ENCODE measurements at regions not wholly inside any gene's neighbourhood (a gene's known extent, or its start where the extent isn't known, plus 50 kb on each side); places are given as distances from the start of the nearest gene placed in this dataset.

DNA sequence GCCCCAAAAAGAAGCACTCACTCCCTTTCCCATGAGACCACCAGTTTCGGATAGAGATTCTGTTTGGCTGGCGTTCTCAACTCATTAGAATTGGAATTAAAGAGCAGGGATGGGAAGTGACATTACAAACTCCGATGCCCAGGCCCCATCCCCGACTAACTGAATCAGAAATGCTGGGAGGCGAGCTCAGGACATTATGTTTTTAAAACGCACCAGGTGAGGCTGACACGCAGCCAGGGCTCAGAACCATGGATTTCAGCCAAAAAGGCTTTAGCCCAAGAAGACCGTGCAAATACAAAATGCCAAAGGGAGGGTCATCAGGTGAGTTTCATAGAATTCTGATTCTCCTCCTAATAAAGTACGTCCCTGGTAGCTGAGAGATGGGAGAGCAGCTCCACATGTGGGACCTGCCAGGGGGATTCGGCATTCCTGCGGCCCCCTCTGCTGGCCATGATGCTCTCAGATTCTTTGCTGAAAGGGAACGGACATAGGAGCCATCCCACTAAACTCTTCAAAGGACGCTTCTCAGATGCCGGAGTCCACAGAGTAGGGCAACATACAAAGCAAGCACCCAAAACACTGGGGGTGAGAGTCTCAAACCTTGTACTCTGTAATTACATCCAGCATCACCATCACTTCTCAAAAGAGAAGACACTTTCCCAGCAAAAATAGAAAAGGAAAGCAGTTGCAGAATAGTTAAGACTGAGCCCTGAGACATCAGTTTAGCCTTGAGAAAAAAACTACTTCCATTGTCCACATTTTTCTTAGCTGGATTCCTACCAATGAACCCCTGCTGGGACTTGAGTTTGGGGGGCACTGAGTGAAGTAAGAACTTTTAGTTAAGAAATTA is 205.2 kb downstream of the BMP7 start:
- DNase-seq (ENCODE audit: extremely low read depth, insufficient read length): no peak
- no peak overlapping the region for H3K4me3 ChIP-seq (replicated peaks; ENCODE audit: low read depth, low read length)
- no peaks in the 10 kb centered on the region for H3K36me3 ChIP-seq (ENCODE audit: control insufficient read depth, insufficient read depth, low read length)
- TF ChIP-seq CTCF (IDR thresholded peaks at IDR 0.05; ENCODE audit: insufficient read depth, low read length, poor library complexity, severe bottlenecking): no peak
- peaks cover 6% of the 10 kb centered on the region; the same call in 1 of the 2 replicates for H3K27me3 ChIP-seq (replicated peaks; ENCODE audit: control insufficient read depth, insufficient read depth, low read length)

DNA sequence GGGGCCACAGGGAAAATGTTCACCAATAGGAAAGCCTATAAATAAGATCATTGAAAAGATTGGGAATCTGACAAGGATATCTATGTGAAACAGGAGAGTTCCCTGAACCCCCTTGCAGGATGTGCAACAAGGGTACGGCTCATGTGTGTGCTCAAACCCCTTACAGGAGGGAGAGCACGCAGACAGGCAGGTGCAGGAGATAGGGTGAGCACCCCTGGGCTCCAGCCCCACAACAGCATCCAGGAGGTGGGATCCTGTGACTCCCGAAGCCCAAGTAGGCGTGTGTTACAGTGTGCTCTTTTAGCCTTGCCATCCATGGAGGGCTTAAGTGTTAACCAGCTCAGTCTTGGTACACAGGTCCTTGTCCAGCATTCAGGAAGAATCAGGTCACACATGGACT is 204.2 kb downstream of the BMP7 start:
- H3K36me3 ChIP-seq (ENCODE audit: control insufficient read depth, insufficient read depth, low read length): no peaks in the 10 kb centered on the region
- H3K4me3 ChIP-seq (replicated peaks; ENCODE audit: low read depth, low read length): no peak overlapping the region
- TF ChIP-seq CTCF (IDR thresholded peaks at IDR 0.05; ENCODE audit: insufficient read depth, low read length, poor library complexity, severe bottlenecking): no peak
- peaks cover 6% of the 10 kb centered on the region; the same call in 1 of the 2 replicates for H3K27me3 ChIP-seq (replicated peaks; ENCODE audit: control insufficient read depth, insufficient read depth, low read length)
- no peak for DNase-seq (ENCODE audit: extremely low read depth, insufficient read length)

DNA sequence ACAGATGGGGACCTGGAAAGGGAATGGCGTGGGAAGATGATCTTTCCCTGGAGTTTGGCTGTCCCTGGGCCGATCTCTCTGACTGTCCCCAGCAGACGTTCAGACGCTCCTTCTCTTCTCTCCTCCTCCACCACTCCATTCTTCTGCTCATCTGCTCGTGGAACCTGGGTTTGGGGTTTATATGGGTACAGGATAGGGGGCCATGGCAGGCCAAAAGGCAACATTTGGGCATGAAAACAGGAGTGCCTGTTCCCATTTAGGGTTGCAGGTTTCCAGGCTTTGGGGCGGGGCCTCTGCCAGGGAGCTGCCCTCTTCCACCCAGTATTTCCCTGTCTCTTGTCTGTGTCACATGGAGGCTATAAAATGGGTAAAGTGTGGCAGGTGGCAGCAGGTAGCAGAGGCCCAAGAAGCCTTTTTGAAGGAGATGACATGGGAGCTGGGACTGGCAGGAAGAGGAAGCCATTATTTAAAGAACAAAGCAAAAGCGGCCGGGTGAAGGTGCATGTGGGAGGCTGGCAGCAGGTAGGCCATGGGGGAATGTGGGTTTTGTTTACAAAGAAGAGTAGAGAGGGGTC is 203.7 kb downstream of the BMP7 start:
- Histone ChIP-seq H3K4me3 (replicated peaks; ENCODE audit: low read depth, low read length) (no peak overlapping the region), H3K27me3 (replicated peaks; ENCODE audit: control insufficient read depth, insufficient read depth, low read length) (peaks cover 6% of the 10 kb centered on the region; the same call in 1 of the 2 replicates), H3K36me3 (ENCODE audit: control insufficient read depth, insufficient read depth, low read length) (no peaks in the 10 kb centered on the region)
- no peak for DNase-seq (ENCODE audit: extremely low read depth, insufficient read length)
- TF ChIP-seq CTCF (IDR thresholded peaks at IDR 0.05; ENCODE audit: insufficient read depth, low read length, poor library complexity, severe bottlenecking): no peak

DNA sequence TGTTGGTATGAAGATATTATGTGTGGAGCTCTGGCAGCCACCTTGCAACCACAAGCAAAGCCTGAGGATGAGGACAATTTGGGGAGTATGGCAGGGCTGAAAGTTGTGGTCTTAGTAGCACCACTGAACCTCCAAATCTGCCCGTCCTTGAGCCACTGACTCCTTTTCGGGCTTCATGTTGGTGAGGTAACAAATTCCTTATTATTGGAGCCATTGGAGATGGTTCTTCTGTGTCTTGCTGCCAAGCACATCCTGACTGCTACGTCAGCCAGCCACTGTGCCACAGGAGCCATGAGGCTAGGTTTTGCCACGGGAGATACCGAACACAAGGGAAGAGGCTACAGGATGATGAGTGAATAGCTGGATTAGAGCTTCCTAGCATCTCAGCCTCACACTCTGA is 201.6 kb downstream of the BMP7 start:
- Histone ChIP-seq H3K4me3 (replicated peaks; ENCODE audit: low read depth, low read length) (no peak overlapping the region), H3K36me3 (ENCODE audit: control insufficient read depth, insufficient read depth, low read length) (no peaks in the 10 kb centered on the region), H3K27me3 (replicated peaks; ENCODE audit: control insufficient read depth, insufficient read depth, low read length) (peaks cover 6% of the 10 kb centered on the region; the same call in 1 of the 2 replicates)
- no peak for DNase-seq (ENCODE audit: extremely low read depth, insufficient read length)
- no peak for TF ChIP-seq CTCF (IDR thresholded peaks at IDR 0.05; ENCODE audit: insufficient read depth, low read length, poor library complexity, severe bottlenecking)

DNA sequence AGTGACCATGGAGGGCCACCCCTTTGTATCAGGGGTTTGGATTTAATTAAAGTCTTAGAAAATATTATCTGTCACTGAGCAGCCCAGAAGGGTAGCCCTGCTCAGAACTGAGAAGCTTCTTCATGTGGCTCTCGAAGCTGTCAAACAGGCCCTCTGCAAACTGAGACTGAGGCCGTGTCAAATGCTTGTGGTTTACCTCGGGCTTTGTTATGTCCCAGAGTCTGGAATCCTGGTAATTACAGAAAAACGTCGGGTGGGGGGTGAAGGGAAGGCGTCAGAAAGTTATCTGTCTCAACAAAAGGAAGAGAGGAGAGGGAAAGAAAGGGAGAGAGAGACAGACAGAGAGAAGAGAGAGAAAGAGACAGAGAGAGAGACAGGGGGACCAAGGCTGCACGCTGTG is 200.8 kb downstream of the BMP7 start:
- no peak for TF ChIP-seq CTCF (IDR thresholded peaks at IDR 0.05; ENCODE audit: insufficient read depth, low read length, poor library complexity, severe bottlenecking)
- Histone ChIP-seq H3K27me3 (replicated peaks; ENCODE audit: control insufficient read depth, insufficient read depth, low read length) (peaks cover 6% of the 10 kb centered on the region; the same call in 1 of the 2 replicates), H3K4me3 (replicated peaks; ENCODE audit: low read depth, low read length) (no peak overlapping the region), H3K36me3 (ENCODE audit: control insufficient read depth, insufficient read depth, low read length) (no peaks in the 10 kb centered on the region)
- no peak for DNase-seq (ENCODE audit: extremely low read depth, insufficient read length)

Data from GM06990 (cell line).